ENCODE measurements at regions not wholly inside any gene's neighbourhood (a gene's known extent, or its start where the extent isn't known, plus 50 kb on each side); places are given as distances from the start of the nearest gene placed in this dataset.

DNA sequence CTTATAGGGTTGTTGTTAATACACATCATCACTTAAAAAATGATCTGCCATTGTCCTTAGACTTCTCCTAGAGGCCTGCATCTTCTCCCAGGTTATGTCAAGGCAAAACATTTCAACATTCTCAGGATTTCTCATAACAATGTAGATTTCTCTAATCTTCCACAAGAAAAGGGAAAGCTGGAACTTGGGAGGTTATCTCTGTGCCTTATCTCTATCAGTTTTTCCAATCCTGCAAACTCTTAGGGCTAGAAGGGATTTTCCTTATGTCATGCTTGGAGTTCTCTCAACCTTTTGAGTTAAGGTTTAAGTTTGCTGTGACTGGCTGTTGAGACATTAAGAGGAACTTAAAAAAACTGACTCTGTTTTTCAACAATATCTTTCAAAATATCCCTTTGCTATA, 300.6 kb upstream of the TFPI start:
- TF ChIP-seq, protein P1, sequence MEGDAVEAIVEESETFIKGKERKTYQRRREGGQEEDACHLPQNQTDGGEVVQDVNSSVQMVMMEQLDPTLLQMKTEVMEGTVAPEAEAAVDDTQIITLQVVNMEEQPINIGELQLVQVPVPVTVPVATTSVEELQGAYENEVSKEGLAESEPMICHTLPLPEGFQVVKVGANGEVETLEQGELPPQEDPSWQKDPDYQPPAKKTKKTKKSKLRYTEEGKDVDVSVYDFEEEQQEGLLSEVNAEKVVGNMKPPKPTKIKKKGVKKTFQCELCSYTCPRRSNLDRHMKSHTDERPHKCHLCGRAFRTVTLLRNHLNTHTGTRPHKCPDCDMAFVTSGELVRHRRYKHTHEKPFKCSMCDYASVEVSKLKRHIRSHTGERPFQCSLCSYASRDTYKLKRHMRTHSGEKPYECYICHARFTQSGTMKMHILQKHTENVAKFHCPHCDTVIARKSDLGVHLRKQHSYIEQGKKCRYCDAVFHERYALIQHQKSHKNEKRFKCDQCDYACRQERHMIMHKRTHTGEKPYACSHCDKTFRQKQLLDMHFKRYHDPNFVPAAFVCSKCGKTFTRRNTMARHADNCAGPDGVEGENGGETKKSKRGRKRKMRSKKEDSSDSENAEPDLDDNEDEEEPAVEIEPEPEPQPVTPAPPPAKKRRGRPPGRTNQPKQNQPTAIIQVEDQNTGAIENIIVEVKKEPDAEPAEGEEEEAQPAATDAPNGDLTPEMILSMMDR (conservative IDR thresholded peaks at IDR 0.05; ENCODE audit: low read depth, low read length), result no peak
- no peak for TF ChIP-seq EZH2phosphoT487 (IDR thresholded peaks at IDR 0.05; ENCODE audit: borderline replicate concordance, low read length)
- no peak for TF ChIP-seq EZH2 (IDR thresholded peaks at IDR 0.05; ENCODE audit: low read length, unreplicated experiment)

All from PC-3 (cell line).